Small intestine (tissue), 7 donors: ENCODE measurements at regions not wholly inside any gene's neighbourhood (a gene's known extent, or its start where the extent isn't known, plus 50 kb on each side); places are given as distances from the start of the nearest gene placed in this dataset.

Experiments used
- DNase-seq, 2 donors: peaks; one replicate each; pipeline versions ENCODE4 v3.0.0 to v3.0.0-alpha.2; 2013
- FAIRE-seq: peaks from 2 replicates; lab custom pipeline; 2012; peaks lifted over from hg19 to GRCh38; lab: Jason Lieb, UNC
- H3K27ac ChIP-seq, 3 donors: one replicate each; pipeline ENCODE4 v1.5.1; 2013; ENCODE audit warnings: low read length in 2 of 3, mild to moderate bottlenecking in 2 of 3, control low read depth in 1 of 3, inconsistent platforms in 1 of 3, low read depth in 1 of 3, moderate library complexity in 1 of 3
- H3K27me3 ChIP-seq, 3 donors: one replicate each; pipeline ENCODE4 v1.6.1; 2013; ENCODE audit warnings: low read length in 3 of 3, inconsistent platforms in 1 of 3; ENCODE audit not compliant: control insufficient read depth in 3 of 3, insufficient read depth in 3 of 3
- H3K36me3 ChIP-seq, 3 donors: one replicate each; pipeline ENCODE4 v1.6.1; 2013; ENCODE audit warnings: low read length in 3 of 3, inconsistent platforms in 1 of 3, low read depth in 1 of 3, mild to moderate bottlenecking in 1 of 3, moderate library complexity in 1 of 3; ENCODE audit not compliant: control insufficient read depth in 3 of 3, insufficient read depth in 2 of 3
- H3K4me1 ChIP-seq, 3 donors: one replicate each; pipeline ENCODE4 v1.6.1; 2013; ENCODE audit warnings: low read length in 2 of 3, inconsistent platforms in 1 of 3, low read depth in 1 of 3, mild to moderate bottlenecking in 1 of 3, moderate library complexity in 1 of 3; ENCODE audit not compliant: control insufficient read depth in 3 of 3, insufficient read depth in 2 of 3
- H3K4me3 ChIP-seq, 3 donors: one replicate each; pipeline ENCODE4 v1.5.1; 2013; ENCODE audit warnings: low read length in 3 of 3, control low read depth in 1 of 3, inconsistent platforms in 1 of 3, low read depth in 1 of 3, mild to moderate bottlenecking in 1 of 3, moderate library complexity in 1 of 3
- H3K9me3 ChIP-seq, 2 donors: one replicate each; pipeline ENCODE4 v1.6.1; 2013; ENCODE audit warnings: low read depth in 1 of 2, low read length in 1 of 2; ENCODE audit not compliant: control insufficient read depth in 2 of 2, insufficient read depth in 1 of 2
- WGBS, 3 donors: extraction: QIAGEN DNeasy Blood & Tissue Kit; methylation state at CpG; one replicate each; pipeline ENCODE4 v1.1.7; 2013; 5-methylcytosine and 5-hydroxymethylcytosine counted together
- donor health status: healthy with polysubstance abuse.
- donor health status: control.
- donor health status: control.
- donor health status: Bipolar disorder and iron deficiency.
- donor health status: healthy.

DNA sequence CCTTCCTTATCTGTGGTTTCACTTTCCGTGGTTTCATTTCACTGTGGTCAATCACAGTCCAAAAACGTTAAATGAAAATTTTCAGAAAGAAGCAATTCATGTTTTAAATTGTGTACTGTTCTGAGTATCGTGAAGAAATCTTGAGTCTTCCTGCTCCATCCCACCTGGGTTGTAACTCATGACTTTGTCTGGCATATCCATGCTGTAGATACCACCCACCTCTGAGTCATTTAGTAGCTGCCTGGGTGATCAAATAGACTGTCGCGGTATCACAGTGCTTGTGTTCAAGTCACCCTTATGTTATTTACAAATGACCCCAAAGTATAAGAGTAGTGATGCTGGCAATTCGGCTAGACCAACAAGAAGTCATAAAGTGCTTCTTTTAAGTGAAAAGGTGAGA lies 521.2 kb downstream of the AACS start:
- DNase-seq = no peak
- no peaks in the 10 kb centered on the region for H3K36me3 ChIP-seq
- FAIRE-seq = no peak
- H3K27me3 ChIP-seq = no peaks in the 10 kb centered on the region
- H3K9me3 ChIP-seq = no peaks in the 10 kb centered on the region
- H3K27ac ChIP-seq = no peak overlapping the region
- WGBS, 3 donors = 65 to 76% (median 70%) methylated on average over 6 of the region's 6 CpGs
- no peak overlapping the region for H3K4me3 ChIP-seq
- no peaks in the 10 kb centered on the region for H3K4me1 ChIP-seq

DNA sequence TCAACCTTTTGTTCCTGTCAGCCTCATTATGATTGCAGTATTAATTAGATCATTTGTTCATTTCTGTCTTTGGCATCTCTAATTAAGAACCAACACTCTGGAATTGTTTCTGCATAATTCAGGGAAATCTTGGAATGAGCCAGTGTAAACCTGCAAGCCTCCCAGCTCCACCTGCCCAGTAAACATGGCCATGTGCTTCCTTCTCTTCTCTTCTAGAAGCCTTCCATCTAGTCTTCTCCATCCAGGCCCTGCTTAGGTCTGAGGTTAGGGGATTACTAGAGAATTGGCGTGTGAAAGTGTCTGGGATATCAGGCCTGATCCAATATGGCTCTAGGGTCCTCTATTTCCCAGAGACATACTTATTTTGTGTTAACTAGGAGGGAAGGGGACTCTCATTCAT lies 528.0 kb downstream of the AACS start:
- H3K4me1 ChIP-seq = no peaks in the 10 kb centered on the region
- H3K27me3 ChIP-seq = no peaks in the 10 kb centered on the region
- H3K27ac ChIP-seq = no peak overlapping the region
- H3K36me3 ChIP-seq = no peaks in the 10 kb centered on the region
- 56 to 83% (median 67%) methylated on average over 1 of the region's 1 CpG for WGBS, 3 donors
- H3K4me3 ChIP-seq = no peak overlapping the region
- peaks cover 2 to 6% of the 10 kb centered on the region in 2 donors for H3K9me3 ChIP-seq
- FAIRE-seq (no peak), DNase-seq (no peak)

DNA sequence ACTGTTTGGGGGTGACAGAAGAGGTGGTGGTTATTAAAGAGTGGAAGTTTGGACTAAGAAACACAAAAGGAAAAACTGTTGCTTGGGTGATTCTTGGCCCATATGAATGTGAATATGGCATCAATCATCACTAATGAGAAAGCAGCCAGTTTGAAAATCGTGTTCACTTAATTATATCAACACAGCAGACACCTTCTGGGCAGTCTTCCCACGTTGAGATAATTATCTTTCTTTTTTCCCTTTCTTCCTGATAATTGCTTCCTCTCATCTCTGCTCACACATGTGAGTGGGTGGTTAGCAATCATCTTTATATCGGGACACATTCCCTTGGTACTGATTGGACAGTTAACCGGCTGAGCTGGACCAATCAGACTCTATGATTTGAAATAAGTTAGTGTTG lies 539.7 kb downstream of the AACS start:
- Histone ChIP-seq H3K9me3 (no peaks in the 10 kb centered on the region), H3K4me1 (no peaks in the 10 kb centered on the region), H3K27ac (no peak overlapping the region), H3K36me3 (no peaks in the 10 kb centered on the region), H3K27me3 (no peaks in the 10 kb centered on the region), H3K4me3 (no peak overlapping the region)
- FAIRE-seq (no peak), DNase-seq (no peak)
- 57 to 65% (median 59%) methylated on average over 4 of the region's 4 CpGs for WGBS, 3 donors

DNA sequence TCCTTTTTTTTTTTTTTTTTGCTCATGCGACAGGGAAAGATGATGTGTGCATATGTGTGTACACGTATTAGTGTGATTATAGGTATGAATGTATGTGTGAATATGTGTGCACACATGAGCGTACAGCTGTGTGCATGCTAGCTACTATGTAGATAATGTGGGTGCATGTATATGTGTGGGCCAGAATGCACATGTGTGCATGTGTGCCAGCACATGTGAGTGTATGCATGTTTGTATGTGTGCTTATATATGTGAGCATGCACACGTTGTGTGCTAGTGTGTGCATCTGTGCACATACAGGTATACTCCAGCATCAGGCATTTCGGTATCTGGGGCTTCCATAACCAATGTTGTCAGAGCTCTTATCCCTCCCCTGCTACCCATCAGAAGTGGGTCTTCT lies 541.1 kb downstream of the AACS start:
- no peaks in the 10 kb centered on the region for H3K9me3 ChIP-seq
- no peak overlapping the region for H3K27ac ChIP-seq
- H3K36me3 ChIP-seq = no peaks in the 10 kb centered on the region
- DNase-seq (no peak), FAIRE-seq (no peak)
- H3K4me1 ChIP-seq = no peaks in the 10 kb centered on the region
- no peak overlapping the region for H3K4me3 ChIP-seq
- WGBS, 3 donors = 83 to 90% (median 87%) methylated on average over 5 of the region's 5 CpGs
- no peaks in the 10 kb centered on the region for H3K27me3 ChIP-seq

DNA sequence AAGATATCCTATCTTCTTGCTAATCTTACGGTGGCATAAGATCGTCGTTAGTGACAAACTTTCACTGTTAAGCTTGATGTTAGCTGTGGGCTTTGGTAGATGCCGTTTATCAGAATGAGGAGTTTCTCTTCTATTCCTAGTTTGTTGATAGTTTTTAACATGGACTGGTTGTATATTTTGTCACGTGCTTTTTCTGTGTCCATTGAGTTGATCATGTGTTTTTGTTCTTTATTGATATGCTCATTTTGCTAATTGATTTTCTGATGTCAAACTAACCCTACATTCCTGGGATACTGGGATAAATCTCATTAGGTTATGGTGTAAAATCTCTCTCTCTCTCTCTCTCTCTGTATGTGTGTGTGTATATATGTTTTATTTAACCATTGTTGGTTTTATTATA lies 545.1 kb downstream of the AACS start:
- Histone ChIP-seq H3K4me1 (no peaks in the 10 kb centered on the region), H3K27me3 (no peaks in the 10 kb centered on the region), H3K36me3 (no peaks in the 10 kb centered on the region), H3K4me3 (no peak overlapping the region), H3K9me3 (no peaks in the 10 kb centered on the region), H3K27ac (no peak overlapping the region)
- DNase-seq = no peak
- 69 to 74% (median 70%) methylated on average over 5 of the region's 5 CpGs for WGBS, 3 donors
- no peak for FAIRE-seq

DNA sequence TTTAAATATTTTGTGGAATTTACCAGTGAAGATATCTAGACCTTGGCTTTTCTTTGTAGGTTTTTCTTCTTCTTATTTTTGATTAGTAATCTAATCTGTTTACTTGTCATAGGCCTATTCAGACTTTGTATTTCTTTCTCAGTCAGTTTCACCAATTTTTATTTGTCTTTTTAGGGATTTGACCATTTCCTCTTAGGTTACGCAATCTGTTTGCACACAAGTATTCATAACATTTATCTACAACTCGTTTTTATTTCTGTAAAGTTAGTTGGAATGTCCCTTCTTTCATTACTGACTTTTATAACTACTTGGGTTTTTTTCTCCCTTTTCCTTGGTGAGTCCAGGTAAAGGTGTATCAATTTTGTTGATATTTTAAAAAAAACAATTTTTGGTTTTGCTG lies 545.7 kb downstream of the AACS start:
- Histone ChIP-seq H3K9me3 (no peaks in the 10 kb centered on the region), H3K4me1 (no peaks in the 10 kb centered on the region), H3K27ac (no peak overlapping the region), H3K36me3 (no peaks in the 10 kb centered on the region), H3K27me3 (no peaks in the 10 kb centered on the region), H3K4me3 (no peak overlapping the region)
- no peak for FAIRE-seq
- DNase-seq = no peak
- 51 to 58% (median 58%) methylated on average over 2 of the region's 2 CpGs for WGBS, 3 donors

DNA sequence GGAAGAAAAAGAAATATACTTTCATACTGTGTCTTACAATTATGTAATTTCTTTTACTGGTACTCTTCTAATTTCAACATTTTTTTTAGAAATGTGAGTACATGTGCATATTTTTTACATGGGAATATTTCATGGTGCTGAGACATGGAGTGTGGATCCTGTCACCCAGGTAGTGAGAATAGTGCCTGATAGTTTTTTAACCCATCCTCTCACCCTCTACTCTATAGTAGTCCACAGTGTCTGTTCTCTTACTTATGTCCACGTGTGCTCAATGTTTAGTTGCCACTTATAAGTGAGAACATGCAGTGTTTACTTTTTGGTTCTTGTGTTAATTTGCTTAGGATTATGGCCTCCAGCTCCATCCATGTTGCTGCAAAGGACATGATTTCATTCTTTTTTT lies 548.8 kb downstream of the AACS start:
- WGBS, 3 donors = 59 to 79% (median 60%) methylated on average over 1 of the region's 1 CpG
- Histone ChIP-seq H3K27ac (no peak overlapping the region), H3K4me1 (no peaks in the 10 kb centered on the region), H3K9me3 (no peaks in the 10 kb centered on the region), H3K4me3 (no peak overlapping the region), H3K27me3 (no peaks in the 10 kb centered on the region), H3K36me3 (no peaks in the 10 kb centered on the region)
- DNase-seq (no peak), FAIRE-seq (no peak)

DNA sequence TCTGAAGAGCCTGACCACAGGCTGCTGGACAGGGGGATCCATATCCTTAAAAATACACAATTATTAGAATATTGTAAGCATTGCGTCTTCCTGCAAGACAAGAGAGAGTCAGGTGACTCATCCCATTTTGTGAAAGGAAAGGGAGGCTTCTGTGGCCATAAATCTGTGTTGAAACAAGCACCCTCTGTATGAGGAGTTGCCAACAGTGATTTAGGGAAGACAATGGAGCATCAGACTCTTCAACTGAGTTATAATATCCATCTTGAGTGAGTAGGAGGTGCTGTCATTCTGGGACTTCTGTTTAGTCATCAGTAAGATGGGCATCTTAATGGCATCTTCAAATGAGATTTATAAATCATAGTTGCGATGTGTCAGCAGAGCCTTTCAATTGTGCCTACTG lies 554.5 kb downstream of the AACS start:
- no peak for DNase-seq
- FAIRE-seq = no peak
- Histone ChIP-seq H3K27ac (no peak overlapping the region), H3K4me1 (no peaks in the 10 kb centered on the region), H3K36me3 (no peaks in the 10 kb centered on the region), H3K9me3 (no peaks in the 10 kb centered on the region), H3K27me3 (no peaks in the 10 kb centered on the region), H3K4me3 (no peak overlapping the region)
- WGBS, 3 donors = 54 to 91% (median 68%) methylated on average over 2 of the region's 2 CpGs

DNA sequence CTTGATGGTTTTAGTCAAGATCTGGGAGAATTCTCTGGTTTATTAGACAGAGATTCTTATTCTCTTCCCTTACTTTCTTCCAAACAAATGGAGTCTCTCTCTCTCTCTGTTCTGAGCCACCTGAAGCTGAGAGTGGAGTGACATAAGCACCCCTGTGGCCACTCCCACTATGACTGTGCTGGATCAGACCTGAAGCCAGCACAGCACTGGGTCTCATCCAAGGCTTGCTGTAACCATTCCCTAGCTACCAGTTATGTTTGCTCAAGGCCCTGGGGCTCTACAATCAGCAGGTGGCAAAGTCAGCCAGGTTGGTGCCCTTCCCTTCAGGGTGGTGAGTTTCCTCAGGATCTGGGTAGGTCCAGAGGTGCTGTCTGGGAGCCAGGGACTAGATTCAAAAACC lies 568.5 kb downstream of the AACS start:
- Histone ChIP-seq H3K4me3 (no peak overlapping the region), H3K27me3 (no peaks in the 10 kb centered on the region), H3K9me3 (no peaks in the 10 kb centered on the region), H3K36me3 (no peaks in the 10 kb centered on the region), H3K27ac (no peak overlapping the region), H3K4me1 (no peaks in the 10 kb centered on the region)
- FAIRE-seq = no peak
- DNase-seq = no peak
